ENCODE measurements at regions not wholly inside any gene's neighbourhood (a gene's known extent, or its start where the extent isn't known, plus 50 kb on each side); places are given as distances from the start of the nearest gene placed in this dataset.

- TF ChIP-seq SIRT6 (IDR thresholded peaks at IDR 0.05; ENCODE audit: low read length) (no peak), TEAD4 (IDR thresholded peaks at IDR 0.05; ENCODE audit: low read depth, low read length) (no peak), FOSL1 (IDR thresholded peaks at IDR 0.05; ENCODE audit: insufficient read depth, low read depth, low read length) (no peak), YY1 (IDR thresholded peaks at IDR 0.05; ENCODE audit: low read depth, low read length) (no peak)
Measured at GRCh38 chr4:11611868-11612267, 183.2 kb upstream of the HS3ST1 start (continued).
